AG04450 (cell line): ENCODE measurements at regions not wholly inside any gene's neighbourhood (a gene's known extent, or its start where the extent isn't known, plus 50 kb on each side); places are given as distances from the start of the nearest gene placed in this dataset.

ENCODE experiments used
- CTCF ChIA-PET: fragments of 300-600, 350-600 bp; formaldehyde crosslinking; extraction: SDS; loops from one replicate; lab custom pipeline; 2022; ENCODE audit warnings: antibody characterized with exemption, inconsistent platforms; lab: Charles Lee
- POLR2A ChIA-PET: fragments of 350-600 bp; formaldehyde crosslinking; extraction: SDS; loops from one replicate; lab custom pipeline; 2021; ENCODE audit warnings: antibody characterized with exemption, inconsistent platforms; lab: Yijun Ruan, JAX
- DNase-seq: peaks from one replicate; pipeline ENCODE4 v3.0.0-alpha.2; 2011; ENCODE audit warnings: low read depth, low spot score
- H3K27ac ChIP-seq: one replicate; pipeline ENCODE4 v1.5.1; 2012; ENCODE audit warnings: low read depth, low read length, control low read depth
- H3K27me3 ChIP-seq: one replicate; pipeline ENCODE4 v1.6.0; 2012; ENCODE audit warnings: low read length; ENCODE audit not compliant: control insufficient read depth, insufficient read depth
- H3K4me3 ChIP-seq: 2 replicates; pipeline ENCODE4 v1.5.1; 2011; ENCODE audit warnings: mild to moderate bottlenecking, low read depth, low read length, control low read depth
- H3K9me3 ChIP-seq: 2 replicates; pipeline ENCODE4 v1.5.1; 2012; ENCODE audit warnings: low read length; ENCODE audit not compliant: control insufficient read depth, insufficient read depth
- CTCF ChIP-seq: IDR thresholded peaks from 2 replicates; pipeline ENCODE4 v1.5.1; 2011; ENCODE audit warnings: low read depth, low read length, control low read depth, inconsistent platforms

DNA sequence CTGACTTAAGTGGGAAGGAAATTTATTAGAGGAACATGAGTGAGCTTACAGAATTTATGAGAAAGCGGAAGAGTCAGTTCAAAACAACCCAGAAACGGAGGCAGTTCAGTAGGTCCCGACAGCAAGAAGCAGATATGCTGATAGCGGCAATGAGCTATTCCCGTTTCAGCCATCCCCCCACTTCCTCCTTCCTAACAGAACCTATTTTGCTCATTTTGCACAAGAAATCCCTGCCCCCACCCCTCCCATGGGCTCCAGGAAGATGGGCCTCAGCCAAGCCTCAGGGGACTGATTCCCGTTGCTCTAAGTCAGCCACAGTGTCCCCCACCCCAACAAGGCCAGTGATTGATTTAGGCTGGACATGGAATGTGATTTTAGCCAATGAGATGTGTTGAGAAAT lies 157.5 kb downstream of the CEBPB start:
- no peak for TF ChIP-seq CTCF
- no peak for DNase-seq
- H3K9me3 ChIP-seq, result no peaks in the 10 kb centered on the region; the same call in 1 of the 2 replicates
- ChIA-PET CTCF (no interaction called here), POLR2A (no interaction called here)
- H3K4me3 ChIP-seq, result no peak overlapping the region
- H3K27ac ChIP-seq, result no peak overlapping the region
- no peaks in the 10 kb centered on the region for H3K27me3 ChIP-seq

- DNase-seq, result no peak
- CTCF ChIA-PET, result interaction anchor here (0.7 kb wide), 1 partner anchor 10 kb away, joined by 3 read pairs; no protein-coding TSS in a partner anchor
- POLR2A ChIA-PET, result no interaction called here
- Histone ChIP-seq H3K27ac (no peak overlapping the region), H3K9me3 (no peaks in the 10 kb centered on the region; the same call in 1 of the 2 replicates), H3K4me3 (no peak overlapping the region), H3K27me3 (no peaks in the 10 kb centered on the region)
- TF ChIP-seq CTCF, result no peak
Measured at GRCh38 chr20:50350510-50351249, 159.5 kb upstream of the PTPN1 start.

- Histone ChIP-seq H3K9me3 (no peaks in the 10 kb centered on the region; the same call in 1 of the 2 replicates), H3K27me3 (no peaks in the 10 kb centered on the region), H3K4me3 (no peak overlapping the region), H3K27ac (no peak overlapping the region)
- CTCF ChIA-PET, result no interaction called here
- no peak for TF ChIP-seq CTCF
- DNase-seq, result no peak
- POLR2A ChIA-PET, result no interaction called here
Measured at GRCh38 chr20:50351541-50351940, 158.6 kb upstream of the PTPN1 start.

DNA sequence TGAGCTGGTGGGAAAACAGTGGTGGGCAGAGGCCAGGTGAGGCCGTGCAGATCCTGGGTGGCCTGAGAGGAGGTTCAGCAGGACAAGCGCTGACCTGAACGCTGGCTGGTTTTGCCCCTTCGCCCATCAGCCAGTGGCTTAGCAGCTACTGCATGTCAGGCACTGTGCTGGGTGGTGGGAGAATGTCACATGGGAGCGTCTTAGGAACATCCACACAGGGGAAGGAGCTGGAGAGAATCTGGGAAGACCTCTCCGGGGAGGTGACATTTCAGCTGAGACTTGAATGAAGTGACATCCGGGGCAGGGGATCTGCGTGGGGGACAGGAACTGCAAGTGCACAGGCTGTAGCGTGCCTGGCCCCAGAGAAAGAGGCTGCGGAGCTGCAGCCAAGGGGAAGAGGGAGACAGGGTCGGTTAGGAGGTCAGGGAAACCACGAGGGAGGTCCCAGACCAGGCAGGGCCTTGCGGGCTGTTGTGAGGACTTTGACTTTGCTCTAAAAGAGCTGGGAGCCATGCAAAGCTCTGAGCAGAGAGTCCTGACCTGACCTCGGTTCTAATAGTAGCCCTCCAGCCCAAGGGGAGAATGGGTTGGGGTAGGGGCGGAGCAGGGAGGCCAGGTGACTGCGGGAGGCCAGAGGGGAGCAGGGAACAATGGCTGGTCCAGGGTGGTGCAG lies 156.8 kb upstream of the PTPN1 start:
- H3K9me3 ChIP-seq, result no peaks in the 10 kb centered on the region
- ChIA-PET CTCF (no interaction called here), POLR2A (no interaction called here)
- H3K27ac ChIP-seq, result no peak overlapping the region
- peaks cover 4% of the 10 kb centered on the region for H3K27me3 ChIP-seq
- no peak for DNase-seq
- no peak for TF ChIP-seq CTCF
- H3K4me3 ChIP-seq, result no peak overlapping the region
